Caco-2 (cell line): ENCODE measurements at regions not wholly inside any gene's neighbourhood (a gene's known extent, or its start where the extent isn't known, plus 50 kb on each side); places are given as distances from the start of the nearest gene placed in this dataset.

Source experiments
- BruUV-seq: library from RNA; stranded (reverse); fragments of 400-500 nt; replicated peaks from 2 replicates; lab custom pipeline; 2021; lab: Mats Ljungman, UMichigan
- CTCF ChIA-PET: fragments of 300-600 bp; sonication (Branson Sonifier 250); formaldehyde crosslinking; loops from one replicate; lab custom pipeline; 2022; ENCODE audit warnings: antibody characterized with exemption; lab: Charles Lee
- POLR2A ChIA-PET: fragments of 300-600 bp; sonication (Branson Sonifier 250); formaldehyde crosslinking; loops from one replicate; lab custom pipeline; 2022; ENCODE audit warnings: antibody characterized with exemption; lab: Charles Lee
- DNase-seq, 2 experiments: peaks; one replicate each; pipeline versions ENCODE4 v3.0.0 to v3.0.0-alpha.2; 2020 to 2022
- H3K27me3 ChIP-seq: replicated peaks from 2 replicates; pipeline ENCODE4 v1.6.0; 2011; ENCODE audit warnings: low read length; ENCODE audit not compliant: control insufficient read depth, insufficient read depth
- H3K36me3 ChIP-seq: 2 replicates; pipeline ENCODE4 v1.5.1; 2011; ENCODE audit warnings: low read length; ENCODE audit not compliant: control insufficient read depth, insufficient read depth
- H3K4me1 ChIP-seq: fragments of 250-450 bp; sonication (Bioruptor Pico); 2 replicates; pipeline ENCODE4 v1.5.1; 2020; ENCODE audit warnings: mild to moderate bottlenecking
- H3K4me3 ChIP-seq: 2 replicates; pipeline ENCODE4 v1.5.1; 2011; ENCODE audit warnings: low read depth, mild to moderate bottlenecking, control low read depth, low read length
- H3K9me3 ChIP-seq: fragments of 250-450 bp; sonication (Bioruptor Pico); 2 replicates; pipeline ENCODE4 v1.5.1; 2020; ENCODE audit warnings: mild to moderate bottlenecking, moderate library complexity
- H3K27ac Mint-ChIP-seq: one replicate; pipeline ENCODE4 v1.8.0; 2022; ENCODE audit warnings: mixed read lengths; ENCODE audit not compliant: unreplicated experiment
- H3K27me3 Mint-ChIP-seq: one replicate; pipeline ENCODE4 v1.8.0; 2022; ENCODE audit warnings: mixed read lengths; ENCODE audit not compliant: insufficient read depth, unreplicated experiment
- H3K36me3 Mint-ChIP-seq: one replicate; pipeline ENCODE4 v1.8.0; 2022; ENCODE audit warnings: mild to moderate bottlenecking, mixed read lengths; ENCODE audit not compliant: insufficient read depth, unreplicated experiment
- H3K4me1 Mint-ChIP-seq: one replicate; pipeline ENCODE4 v1.8.0; 2022; ENCODE audit warnings: low read depth, mixed read lengths; ENCODE audit not compliant: unreplicated experiment
- H3K4me3 Mint-ChIP-seq: one replicate; pipeline ENCODE4 v1.8.0; 2022; ENCODE audit warnings: mild to moderate bottlenecking, moderate library complexity, mixed read lengths; ENCODE audit not compliant: unreplicated experiment
- H3K9me3 Mint-ChIP-seq: one replicate; pipeline ENCODE4 v1.8.0; 2022; ENCODE audit warnings: mixed read lengths; ENCODE audit not compliant: unreplicated experiment
- CTCF ChIP-seq, 2 experiments: fragments of 200-600 bp in 1 of 2; IDR thresholded peaks; 1 replicate in 1 of 2; 2 replicates in 1 of 2; pipeline versions ENCODE4 v1.5.1 to v1.8.0; 2011 to 2022; ENCODE audit warnings: antibody characterized with exemption in 1 of 2, control low read depth in 1 of 2, inconsistent platforms in 1 of 2, low read depth in 1 of 2, low read length in 1 of 2, mild to moderate bottlenecking in 1 of 2, moderate library complexity in 1 of 2; ENCODE audit not compliant: insufficient read depth in 1 of 2, severe bottlenecking in 1 of 2, unreplicated experiment in 1 of 2
- intact Hi-C: fragments of 100-400 bp; cut with micrococcal nuclease; formaldehyde crosslinking; loops from one replicate; pipeline ENCODE4 v1.10.0; 2022; ENCODE audit not compliant: unreplicated experiment

GRCh38 chr6:135739288-135739687 lies 112.2 kb upstream of the PDE7B start:
- no peaks in the 10 kb centered on the region for H3K9me3 Mint-ChIP-seq
- ChIA-PET CTCF (no interaction called here), POLR2A (no interaction called here)
- H3K27ac Mint-ChIP-seq = no peak overlapping the region
- no peak overlapping the region for H3K4me3 Mint-ChIP-seq
- no peaks in the 10 kb centered on the region for H3K4me1 Mint-ChIP-seq
- Histone ChIP-seq H3K4me3 (no peak overlapping the region), H3K4me1 (no peaks in the 10 kb centered on the region), H3K36me3 (no peaks in the 10 kb centered on the region), H3K27me3 (no peaks in the 10 kb centered on the region), H3K9me3 (no peaks in the 10 kb centered on the region)
- no peak for DNase-seq
- no peak for TF ChIP-seq CTCF (IDR thresholded peaks at IDR 0.05; ENCODE audit: insufficient read depth in 1 of 2, low read depth in 1 of 2, low read length in 1 of 2, severe bottlenecking in 1 of 2, unreplicated experiment in 1 of 2)
- H3K27me3 Mint-ChIP-seq = peaks cover 5% of the 10 kb centered on the region
- H3K36me3 Mint-ChIP-seq = no peaks in the 10 kb centered on the region
- BruUV-seq = no TSS peak
- intact Hi-C loops = no loop called here

DNA sequence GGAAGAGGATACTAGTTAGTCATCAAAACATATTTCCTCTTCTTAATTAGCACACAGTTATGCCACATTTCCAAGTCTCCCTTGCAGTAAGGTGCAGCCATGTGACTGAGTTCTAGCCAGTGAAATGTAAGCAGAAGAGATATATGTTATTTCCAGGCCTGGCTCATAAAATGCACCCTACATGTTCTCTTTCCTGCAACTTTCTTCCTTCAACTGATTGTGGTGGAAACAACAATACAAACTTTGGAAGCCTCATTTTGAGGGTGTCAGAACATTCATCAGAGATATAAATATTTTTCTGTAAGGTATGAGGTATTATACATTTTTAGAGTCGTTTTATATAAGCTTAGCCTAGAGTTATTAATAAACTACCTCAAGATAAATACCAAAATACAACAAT lies 110.9 kb upstream of the PDE7B start:
- POLR2A ChIA-PET = no interaction called here
- Histone ChIP-seq H3K27me3 (no peaks in the 10 kb centered on the region), H3K4me3 (no peak overlapping the region), H3K9me3 (no peaks in the 10 kb centered on the region), H3K4me1 (no peaks in the 10 kb centered on the region), H3K36me3 (no peaks in the 10 kb centered on the region)
- TF ChIP-seq CTCF (IDR thresholded peaks at IDR 0.05; ENCODE audit: insufficient read depth in 1 of 2, low read depth in 1 of 2, low read length in 1 of 2, severe bottlenecking in 1 of 2, unreplicated experiment in 1 of 2) = no peak
- Mint-ChIP-seq H3K9me3 (no peaks in the 10 kb centered on the region), H3K27ac (no peak overlapping the region), H3K4me3 (no peak overlapping the region), H3K36me3 (no peaks in the 10 kb centered on the region), H3K4me1 (no peaks in the 10 kb centered on the region), H3K27me3 (peaks cover 5% of the 10 kb centered on the region)
- intact Hi-C loops = no loop called here
- CTCF ChIA-PET = no interaction called here
- no TSS peak for BruUV-seq
- no peak for DNase-seq

DNA sequence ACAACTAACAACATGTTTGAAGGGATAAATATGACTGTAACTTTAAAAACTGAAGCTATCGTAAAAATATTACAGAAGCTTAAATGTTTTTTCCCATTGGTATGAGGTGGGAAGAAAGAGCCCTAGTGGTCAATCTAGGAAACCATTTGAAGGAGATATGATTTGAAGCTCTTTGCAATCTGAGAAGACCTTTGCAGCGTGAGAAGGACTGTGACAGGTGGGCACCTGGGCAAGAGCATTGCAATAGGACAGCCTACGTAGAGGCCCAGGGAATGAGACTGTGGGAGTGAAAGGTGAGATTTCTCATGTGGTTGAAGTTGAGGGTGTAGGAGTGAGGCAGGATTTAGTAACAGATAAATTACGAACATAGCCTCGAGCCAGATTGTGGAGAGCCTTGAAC lies 108.0 kb upstream of the PDE7B start:
- no peak overlapping the region for H3K27ac Mint-ChIP-seq
- POLR2A ChIA-PET = no interaction called here
- CTCF ChIA-PET = interaction anchor here (0.6 to 0.7 kb wide), 3 partner anchors 16 to 769 kb away, joined by 3 to 4 read pairs (median 3); no protein-coding TSS in a partner anchor
- BruUV-seq = no TSS peak
- H3K9me3 ChIP-seq = no peaks in the 10 kb centered on the region
- TF ChIP-seq CTCF (IDR thresholded peaks at IDR 0.05; ENCODE audit: insufficient read depth in 1 of 2, low read depth in 1 of 2, low read length in 1 of 2, severe bottlenecking in 1 of 2, unreplicated experiment in 1 of 2) = peak in 1 of 2 experiments; percentile 25
- H3K4me3 Mint-ChIP-seq = no peak overlapping the region
- no peaks in the 10 kb centered on the region for H3K9me3 Mint-ChIP-seq
- H3K36me3 ChIP-seq = no peaks in the 10 kb centered on the region
- H3K4me1 ChIP-seq = no peaks in the 10 kb centered on the region
- peaks cover 5% of the 10 kb centered on the region for H3K27me3 Mint-ChIP-seq
- no peaks in the 10 kb centered on the region for H3K27me3 ChIP-seq
- no peaks in the 10 kb centered on the region for H3K4me1 Mint-ChIP-seq
- intact Hi-C loops = no loop called here
- H3K36me3 Mint-ChIP-seq = no peaks in the 10 kb centered on the region
- H3K4me3 ChIP-seq = no peak overlapping the region
- DNase-seq = no peak
